Stimulated activated effector memory CD8-positive, alpha-beta T cell treated with anti-CD3 and anti-CD28 coated beads, Interleukin-12 subunit alpha, Interleukin-12 subunit beta, amount 100 ng/mL, for 72 hours (primary cell): ENCODE measurements at regions not wholly inside any gene's neighbourhood (a gene's known extent, or its start where the extent isn't known, plus 50 kb on each side); places are given as distances from the start of the nearest gene placed in this dataset.
"Not testable (repeated sequence)": the region's sequence is repeated elsewhere in the genome, so short reads cannot be mapped to it uniquely, and the experiment has no call there.

Experiments used
- ATAC-seq: fragments of 150-1000 bp; cut with Tn5 transposase; 2 replicates; pipeline ENCODE4 v1.10.0; 2021
- DNase-seq, 2 donors: peaks; one replicate each; pipeline ENCODE4 v3.0.0; 2021 to 2022; ENCODE audit warnings: low spot score in 2 of 2
- H3K27ac Mint-ChIP-seq: one replicate; pipeline ENCODE4 v1.8.0; 2022; ENCODE audit warnings: mild to moderate bottlenecking, mixed read lengths
- H3K36me3 Mint-ChIP-seq: one replicate; pipeline ENCODE4 v1.8.0; 2022; ENCODE audit warnings: mild to moderate bottlenecking, mixed read lengths
- H3K4me1 Mint-ChIP-seq: one replicate; pipeline ENCODE4 v1.8.0; 2022; ENCODE audit warnings: mixed read lengths
- H3K4me3 Mint-ChIP-seq: one replicate; pipeline ENCODE4 v1.8.0; 2022; ENCODE audit warnings: mild to moderate bottlenecking, mixed read lengths
- H3K9me3 Mint-ChIP-seq: one replicate; pipeline ENCODE4 v1.8.0; 2022; ENCODE audit warnings: mixed read lengths

DNA sequence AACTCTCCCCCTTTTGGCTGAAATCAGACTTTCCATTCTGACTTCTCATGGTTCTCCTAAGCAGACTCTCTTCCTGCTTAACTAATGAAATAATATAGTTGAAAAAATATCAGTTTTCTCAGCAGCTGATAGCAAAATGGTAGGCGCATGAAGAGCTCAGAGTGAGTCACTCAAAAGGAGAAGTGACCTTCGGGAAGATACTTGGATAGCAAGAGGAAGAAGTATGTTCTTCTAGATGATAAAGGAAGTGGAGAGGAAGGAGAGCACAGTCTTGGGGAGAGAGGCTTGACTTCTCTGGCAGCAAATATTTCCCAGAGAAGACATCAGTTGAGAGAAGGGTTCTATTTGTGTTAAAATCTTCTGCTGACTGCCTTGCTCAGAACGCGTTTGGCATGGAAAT lies 101.5 kb downstream of the TAF11L14 start:
- no peaks in the 10 kb centered on the region for H3K36me3 Mint-ChIP-seq
- H3K4me1 Mint-ChIP-seq, result no peaks in the 10 kb centered on the region
- no peak overlapping the region for H3K4me3 Mint-ChIP-seq
- ATAC-seq (no peak), DNase-seq (no peak)
- no peak overlapping the region for H3K27ac Mint-ChIP-seq
- peaks cover 13% of the 10 kb centered on the region for H3K9me3 Mint-ChIP-seq

GRCh38 chr5:17737092-17737491 lies 102.8 kb downstream of the TAF11L14 start:
- peaks cover 15% of the 10 kb centered on the region for H3K9me3 Mint-ChIP-seq
- ATAC-seq, result no peak
- DNase-seq, result no peak
- H3K4me1 Mint-ChIP-seq, result no peaks in the 10 kb centered on the region
- H3K4me3 Mint-ChIP-seq, result no peak overlapping the region
- no peaks in the 10 kb centered on the region for H3K36me3 Mint-ChIP-seq
- no peak overlapping the region for H3K27ac Mint-ChIP-seq

GRCh38 chr5:17738446-17738845 lies 104.2 kb downstream of the TAF11L14 start:
- Mint-ChIP-seq H3K27ac (no peak overlapping the region), H3K36me3 (no peaks in the 10 kb centered on the region), H3K9me3 (peaks cover 18% of the 10 kb centered on the region), H3K4me1 (no peaks in the 10 kb centered on the region), H3K4me3 (no peak overlapping the region)
- no peak for DNase-seq
- ATAC-seq, result no peak

GRCh38 chr5:17743580-17744435 lies 109.5 kb downstream of the TAF11L14 start:
- peaks cover 13% of the 10 kb centered on the region for H3K9me3 Mint-ChIP-seq
- no peak overlapping the region for H3K4me3 Mint-ChIP-seq
- no peaks in the 10 kb centered on the region for H3K4me1 Mint-ChIP-seq
- DNase-seq, result no peak
- H3K27ac Mint-ChIP-seq, result no peak overlapping the region
- no peak for ATAC-seq
- no peaks in the 10 kb centered on the region for H3K36me3 Mint-ChIP-seq

DNA sequence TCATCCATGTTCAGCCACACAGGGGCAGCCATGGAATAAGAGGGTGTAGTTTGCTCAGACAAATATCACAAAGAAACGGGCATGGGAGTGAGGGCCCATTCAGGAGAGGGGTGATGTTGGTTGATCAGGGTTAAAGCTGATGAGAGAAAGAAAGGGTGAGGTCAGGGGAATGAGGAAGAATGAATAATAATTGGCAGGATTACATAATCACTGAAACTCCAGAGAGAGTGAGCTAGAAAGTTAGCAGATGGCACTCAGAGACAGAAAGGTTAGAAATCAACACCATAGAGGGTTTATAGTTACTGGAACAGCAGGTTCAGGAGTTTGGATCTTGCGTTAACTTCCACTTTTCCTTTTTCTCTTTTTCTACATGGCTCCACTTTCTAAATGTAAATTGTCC lies 113.9 kb downstream of the TAF11L14 start:
- Mint-ChIP-seq H3K27ac (no peak overlapping the region), H3K4me1 (no peaks in the 10 kb centered on the region), H3K4me3 (no peak overlapping the region), H3K36me3 (no peaks in the 10 kb centered on the region), H3K9me3 (peaks cover 6% of the 10 kb centered on the region)
- ATAC-seq (no peak), DNase-seq (no peak)

- Mint-ChIP-seq H3K36me3 (no peaks in the 10 kb centered on the region), H3K4me1 (no peaks in the 10 kb centered on the region)
Observed at GRCh38 chr5:17748941-17749340, 114.7 kb downstream of the TAF11L14 start.

GRCh38 chr5:17755406-17755805 lies 121.1 kb downstream of the TAF11L14 start:
- H3K4me3 Mint-ChIP-seq, ATAC-seq, H3K36me3 Mint-ChIP-seq, H3K4me1 Mint-ChIP-seq, H3K9me3 Mint-ChIP-seq, H3K27ac Mint-ChIP-seq, DNase-seq: not testable (repeated sequence)

More at GRCh38 chr5:17748941-17749340, 114.7 kb downstream of the TAF11L14 start:
- ATAC-seq (no peak), DNase-seq (no peak)
- Mint-ChIP-seq H3K27ac (no peak overlapping the region), H3K9me3 (peaks cover 6% of the 10 kb centered on the region), H3K4me3 (no peak overlapping the region)

DNA sequence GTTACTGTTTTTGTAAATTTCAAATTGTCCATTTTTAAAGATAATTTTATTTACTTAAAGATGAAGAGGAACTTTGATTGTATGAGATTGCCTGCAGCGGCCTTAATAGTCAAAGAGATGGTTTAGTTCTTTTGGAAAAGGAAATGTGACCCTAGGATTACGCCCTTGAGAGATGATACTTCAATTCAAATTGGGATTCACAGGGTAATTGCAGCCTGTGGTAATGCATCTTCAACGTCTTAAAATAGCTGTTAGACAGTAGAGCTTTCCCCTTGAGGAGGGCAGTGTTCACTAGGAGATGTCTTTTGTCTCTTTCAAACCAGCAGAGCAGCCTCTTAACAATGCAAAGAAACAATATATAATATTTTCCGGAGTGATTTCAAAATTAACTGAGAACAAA lies 127.1 kb downstream of the TAF11L14 start:
- no peak overlapping the region for H3K4me3 Mint-ChIP-seq
- no peak for DNase-seq
- no peaks in the 10 kb centered on the region for H3K4me1 Mint-ChIP-seq
- no peak for ATAC-seq
- peaks cover 20% of the 10 kb centered on the region for H3K9me3 Mint-ChIP-seq
- H3K27ac Mint-ChIP-seq, result no peak overlapping the region
- no peaks in the 10 kb centered on the region for H3K36me3 Mint-ChIP-seq

DNA sequence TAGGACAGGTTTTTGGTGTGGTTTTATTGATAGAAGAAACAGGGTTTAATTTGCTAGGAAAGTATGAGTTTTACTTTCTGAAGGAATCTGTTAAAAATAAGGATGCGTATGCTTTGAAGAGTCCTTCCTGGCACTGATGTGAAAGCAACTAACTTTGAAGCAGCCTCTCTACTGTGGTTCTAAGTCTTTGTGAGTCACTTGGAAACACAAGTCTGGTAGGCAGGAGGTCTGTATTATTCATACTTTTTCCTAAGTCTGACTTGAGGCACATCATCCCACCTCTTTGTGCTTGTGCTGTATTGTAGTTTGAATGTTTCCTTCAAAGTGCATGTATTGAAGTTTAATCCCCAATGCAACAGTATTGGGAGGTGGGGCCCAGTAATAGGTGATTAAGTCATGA lies 129.0 kb downstream of the TAF11L14 start:
- Mint-ChIP-seq H3K4me1 (no peaks in the 10 kb centered on the region), H3K27ac (no peak overlapping the region), H3K9me3 (peaks cover 25% of the 10 kb centered on the region), H3K36me3 (no peaks in the 10 kb centered on the region), H3K4me3 (no peak overlapping the region)
- DNase-seq (no peak), ATAC-seq (no peak)

DNA sequence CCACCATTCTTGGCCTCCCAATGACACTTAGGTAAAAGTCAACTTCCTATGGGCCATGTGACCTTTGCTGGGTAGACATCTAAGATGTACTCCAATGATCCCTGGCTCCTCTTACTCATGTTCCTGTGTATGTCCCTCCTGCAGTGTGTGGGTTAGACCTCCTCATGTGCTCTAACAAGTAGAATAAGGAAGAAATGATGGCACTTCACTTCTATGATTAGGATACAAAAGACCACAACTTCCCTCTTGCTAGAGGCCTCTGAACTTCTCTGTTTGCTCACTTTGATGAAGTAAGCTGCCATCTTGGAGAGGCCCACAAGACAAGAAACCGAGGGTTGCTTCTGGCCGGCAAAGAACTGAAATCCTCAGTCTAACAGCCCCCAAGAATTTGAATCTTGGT lies 131.8 kb downstream of the TAF11L14 start:
- no peaks in the 10 kb centered on the region for H3K36me3 Mint-ChIP-seq
- DNase-seq (no peak), ATAC-seq (no peak)
- H3K9me3 Mint-ChIP-seq, result peaks cover 21% of the 10 kb centered on the region
- no peaks in the 10 kb centered on the region for H3K4me1 Mint-ChIP-seq
- no peak overlapping the region for H3K27ac Mint-ChIP-seq
- no peak overlapping the region for H3K4me3 Mint-ChIP-seq

DNA sequence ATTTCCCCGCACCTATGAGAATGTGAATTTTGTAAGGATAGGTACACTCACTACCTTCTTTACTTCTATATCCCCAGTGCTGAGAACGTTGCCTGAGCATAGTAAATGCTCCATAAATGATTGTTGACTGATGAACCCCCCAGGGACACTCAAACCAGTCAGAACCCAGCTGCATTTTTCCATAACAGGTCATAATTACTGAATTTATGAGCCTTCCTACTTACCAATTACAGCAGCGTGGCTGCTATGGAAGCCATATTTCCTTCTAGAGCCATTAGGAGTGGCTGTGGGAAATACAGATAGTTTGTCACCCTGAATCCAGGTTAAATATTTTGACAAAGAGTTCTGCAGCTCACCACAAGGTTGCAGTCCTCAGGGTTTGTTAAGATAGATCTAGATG lies 135.0 kb downstream of the TAF11L14 start:
- Mint-ChIP-seq H3K4me3 (no peak overlapping the region), H3K27ac (no peak overlapping the region), H3K36me3 (no peaks in the 10 kb centered on the region), H3K9me3 (peaks cover 18% of the 10 kb centered on the region), H3K4me1 (no peaks in the 10 kb centered on the region)
- DNase-seq (no peak), ATAC-seq (no peak)

DNA sequence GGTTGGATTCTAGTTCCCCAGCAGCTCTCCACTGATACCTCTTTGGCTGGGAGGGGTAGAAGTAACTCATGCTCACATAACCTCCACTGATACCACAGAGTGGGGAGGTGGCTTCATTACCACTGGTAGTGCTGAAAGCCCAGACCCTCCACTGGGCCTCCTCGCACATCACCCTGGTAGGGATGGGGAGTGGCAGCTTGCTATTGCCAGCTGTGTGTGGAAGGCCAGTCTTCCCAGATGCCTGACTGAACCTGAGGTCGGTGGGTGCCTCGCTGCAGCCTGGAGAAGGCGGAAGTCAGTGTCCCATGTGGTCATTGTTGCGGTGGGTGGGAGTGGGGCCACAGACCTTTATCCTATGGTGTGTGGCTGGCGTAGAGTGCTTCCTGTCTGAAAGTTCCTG lies 138.0 kb downstream of the TAF11L14 start:
- Mint-ChIP-seq H3K27ac (no peak overlapping the region), H3K4me1 (no peaks in the 10 kb centered on the region), H3K4me3 (no peak overlapping the region), H3K9me3 (peaks cover 13% of the 10 kb centered on the region), H3K36me3 (no peaks in the 10 kb centered on the region)
- ATAC-seq (no peak), DNase-seq (no peak)

DNA sequence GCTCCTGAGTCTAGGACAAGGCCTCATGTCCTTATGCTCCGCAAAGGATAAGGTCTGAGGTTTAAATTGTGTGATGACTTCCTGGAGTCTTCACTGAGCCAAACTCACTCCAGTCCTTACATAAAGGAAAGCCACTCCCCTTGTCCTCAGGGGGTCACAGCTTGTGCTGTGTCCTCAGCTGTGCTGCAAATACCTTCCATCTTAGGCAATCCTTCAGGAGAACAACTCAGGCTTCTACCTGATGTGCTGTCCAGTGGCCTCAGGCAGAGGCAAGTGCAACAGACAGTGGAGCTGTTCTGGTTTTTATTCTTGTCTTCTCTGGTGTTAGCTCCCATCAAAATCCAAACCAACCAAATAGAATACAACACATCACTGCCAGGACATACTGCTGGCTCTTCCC lies 151.5 kb downstream of the TAF11L14 start:
- no peak overlapping the region for H3K27ac Mint-ChIP-seq
- DNase-seq, result no peak
- no peaks in the 10 kb centered on the region for H3K36me3 Mint-ChIP-seq
- peaks cover 7% of the 10 kb centered on the region for H3K9me3 Mint-ChIP-seq
- H3K4me1 Mint-ChIP-seq, result no peaks in the 10 kb centered on the region
- no peak overlapping the region for H3K4me3 Mint-ChIP-seq
- ATAC-seq, result no peak

- H3K4me1 Mint-ChIP-seq, result no peaks in the 10 kb centered on the region
- peaks cover 7% of the 10 kb centered on the region for H3K9me3 Mint-ChIP-seq
- no peak overlapping the region for H3K27ac Mint-ChIP-seq
- no peak for DNase-seq
- ATAC-seq, result no peak
- H3K36me3 Mint-ChIP-seq, result no peaks in the 10 kb centered on the region
- H3K4me3 Mint-ChIP-seq, result no peak overlapping the region
Observed at GRCh38 chr5:17788351-17788750, 154.1 kb downstream of the TAF11L14 start.

GRCh38 chr5:17794201-17794600 lies 159.9 kb downstream of the TAF11L14 start:
- Mint-ChIP-seq H3K36me3 (no peaks in the 10 kb centered on the region), H3K9me3 (peaks cover 11% of the 10 kb centered on the region), H3K4me3 (no peak overlapping the region), H3K27ac (no peak overlapping the region), H3K4me1 (no peaks in the 10 kb centered on the region)
- ATAC-seq (no peak), DNase-seq (no peak)

- H3K27ac Mint-ChIP-seq, result no peak overlapping the region
- DNase-seq (no peak), ATAC-seq (no peak)
- no peak overlapping the region for H3K4me3 Mint-ChIP-seq
- no peaks in the 10 kb centered on the region for H3K36me3 Mint-ChIP-seq
- no peaks in the 10 kb centered on the region for H3K4me1 Mint-ChIP-seq
- peaks cover 11% of the 10 kb centered on the region for H3K9me3 Mint-ChIP-seq
Observed at GRCh38 chr5:17794815-17795214, 160.6 kb downstream of the TAF11L14 start.
